OCI-LY7 (cell line): ENCODE measurements at regions not wholly inside any gene's neighbourhood (a gene's known extent, or its start where the extent isn't known, plus 50 kb on each side); places are given as distances from the start of the nearest gene placed in this dataset.

ENCODE experiments used
- EZH2phosphoT487 ChIP-seq: fragments of 200-600 bp; sonication (generic); IDR thresholded peaks from 2 replicates; pipeline ENCODE4 v1.6.1; 2018; ENCODE audit warnings: low read depth, borderline replicate concordance, mild to moderate bottlenecking, mixed run types, antibody characterized with exemption, low read length, moderate library complexity, mixed read lengths
- TF ChIP-seq, protein P1 (sequence below): fragments of 200-600 bp; sonication (generic); conservative IDR thresholded peaks from 2 replicates; pipeline ENCODE4 v1.5.1; 2014; ENCODE audit warnings: mild to moderate bottlenecking, antibody characterized with exemption, low read length, moderate library complexity, mixed read lengths

DNA sequence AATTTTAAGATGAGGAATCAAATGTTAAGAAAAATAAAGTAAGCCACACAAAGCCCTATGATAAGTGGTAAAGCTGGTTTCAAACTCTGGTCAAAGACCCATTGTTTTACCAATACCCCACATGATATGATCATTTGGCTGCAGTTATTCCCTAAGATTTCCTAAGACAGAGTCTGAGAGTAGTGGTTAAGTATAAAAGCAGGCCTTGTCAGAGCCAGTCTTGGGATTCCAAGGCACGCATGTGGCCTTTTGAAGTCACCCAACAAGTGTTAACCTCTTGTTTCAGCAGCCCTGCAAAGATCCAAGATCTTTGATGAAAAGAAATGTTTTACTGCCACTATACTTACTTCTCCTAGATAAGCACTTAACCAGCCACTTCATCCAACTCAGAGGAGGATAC lies 159.2 kb downstream of the SIPA1L2 start:
- TF ChIP-seq, protein P1, sequence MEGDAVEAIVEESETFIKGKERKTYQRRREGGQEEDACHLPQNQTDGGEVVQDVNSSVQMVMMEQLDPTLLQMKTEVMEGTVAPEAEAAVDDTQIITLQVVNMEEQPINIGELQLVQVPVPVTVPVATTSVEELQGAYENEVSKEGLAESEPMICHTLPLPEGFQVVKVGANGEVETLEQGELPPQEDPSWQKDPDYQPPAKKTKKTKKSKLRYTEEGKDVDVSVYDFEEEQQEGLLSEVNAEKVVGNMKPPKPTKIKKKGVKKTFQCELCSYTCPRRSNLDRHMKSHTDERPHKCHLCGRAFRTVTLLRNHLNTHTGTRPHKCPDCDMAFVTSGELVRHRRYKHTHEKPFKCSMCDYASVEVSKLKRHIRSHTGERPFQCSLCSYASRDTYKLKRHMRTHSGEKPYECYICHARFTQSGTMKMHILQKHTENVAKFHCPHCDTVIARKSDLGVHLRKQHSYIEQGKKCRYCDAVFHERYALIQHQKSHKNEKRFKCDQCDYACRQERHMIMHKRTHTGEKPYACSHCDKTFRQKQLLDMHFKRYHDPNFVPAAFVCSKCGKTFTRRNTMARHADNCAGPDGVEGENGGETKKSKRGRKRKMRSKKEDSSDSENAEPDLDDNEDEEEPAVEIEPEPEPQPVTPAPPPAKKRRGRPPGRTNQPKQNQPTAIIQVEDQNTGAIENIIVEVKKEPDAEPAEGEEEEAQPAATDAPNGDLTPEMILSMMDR: no peak
- no peak for TF ChIP-seq EZH2phosphoT487
